ENCODE measurements at regions not wholly inside any gene's neighbourhood (a gene's known extent, or its start where the extent isn't known, plus 50 kb on each side); places are given as distances from the start of the nearest gene placed in this dataset.

DNA sequence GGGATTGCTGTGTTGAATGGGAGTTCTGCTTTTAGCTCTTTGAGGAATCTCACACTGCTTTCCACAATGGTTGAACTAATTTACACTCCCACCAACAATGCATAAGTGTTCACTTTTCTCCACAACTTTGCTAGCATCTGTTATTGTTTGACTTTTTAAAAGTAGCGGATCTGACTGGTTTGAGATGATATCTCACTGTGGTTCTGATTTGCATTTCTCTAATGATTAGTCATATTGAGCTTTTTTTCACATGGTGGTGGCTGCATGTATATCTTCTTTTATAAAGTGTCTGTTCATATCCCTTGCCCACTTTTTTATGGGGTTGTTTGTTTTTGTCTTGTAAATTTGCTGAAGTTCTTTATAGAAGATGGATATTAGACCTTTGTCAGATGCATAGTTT, 588.3 kb upstream of the ADGRB3 start:
- Mint-ChIP-seq H3K36me3 (ENCODE audit: insufficient read depth, unreplicated experiment) (no peaks in the 10 kb centered on the region), H3K27me3 (ENCODE audit: unreplicated experiment) (no peaks in the 10 kb centered on the region), H3K4me1 (ENCODE audit: low read depth, unreplicated experiment) (no peaks in the 10 kb centered on the region), H3K4me3 (ENCODE audit: low read depth, unreplicated experiment) (no peak overlapping the region), H3K9me3 (ENCODE audit: low read depth, unreplicated experiment) (peaks cover 5% of the 10 kb centered on the region), H3K27ac (ENCODE audit: unreplicated experiment) (no peak overlapping the region)
- no TSS peak for BruUV-seq (replicated peaks)
- no peak for DNase-seq
- TF ChIP-seq, protein P1, sequence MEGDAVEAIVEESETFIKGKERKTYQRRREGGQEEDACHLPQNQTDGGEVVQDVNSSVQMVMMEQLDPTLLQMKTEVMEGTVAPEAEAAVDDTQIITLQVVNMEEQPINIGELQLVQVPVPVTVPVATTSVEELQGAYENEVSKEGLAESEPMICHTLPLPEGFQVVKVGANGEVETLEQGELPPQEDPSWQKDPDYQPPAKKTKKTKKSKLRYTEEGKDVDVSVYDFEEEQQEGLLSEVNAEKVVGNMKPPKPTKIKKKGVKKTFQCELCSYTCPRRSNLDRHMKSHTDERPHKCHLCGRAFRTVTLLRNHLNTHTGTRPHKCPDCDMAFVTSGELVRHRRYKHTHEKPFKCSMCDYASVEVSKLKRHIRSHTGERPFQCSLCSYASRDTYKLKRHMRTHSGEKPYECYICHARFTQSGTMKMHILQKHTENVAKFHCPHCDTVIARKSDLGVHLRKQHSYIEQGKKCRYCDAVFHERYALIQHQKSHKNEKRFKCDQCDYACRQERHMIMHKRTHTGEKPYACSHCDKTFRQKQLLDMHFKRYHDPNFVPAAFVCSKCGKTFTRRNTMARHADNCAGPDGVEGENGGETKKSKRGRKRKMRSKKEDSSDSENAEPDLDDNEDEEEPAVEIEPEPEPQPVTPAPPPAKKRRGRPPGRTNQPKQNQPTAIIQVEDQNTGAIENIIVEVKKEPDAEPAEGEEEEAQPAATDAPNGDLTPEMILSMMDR (IDR thresholded peaks at IDR 0.05; ENCODE audit: unreplicated experiment), result no peak
- CTCF ChIA-PET, result no interaction called here
- intact Hi-C loops (cut with micrococcal nuclease; ENCODE audit: unreplicated experiment), result no loop called here

DNA sequence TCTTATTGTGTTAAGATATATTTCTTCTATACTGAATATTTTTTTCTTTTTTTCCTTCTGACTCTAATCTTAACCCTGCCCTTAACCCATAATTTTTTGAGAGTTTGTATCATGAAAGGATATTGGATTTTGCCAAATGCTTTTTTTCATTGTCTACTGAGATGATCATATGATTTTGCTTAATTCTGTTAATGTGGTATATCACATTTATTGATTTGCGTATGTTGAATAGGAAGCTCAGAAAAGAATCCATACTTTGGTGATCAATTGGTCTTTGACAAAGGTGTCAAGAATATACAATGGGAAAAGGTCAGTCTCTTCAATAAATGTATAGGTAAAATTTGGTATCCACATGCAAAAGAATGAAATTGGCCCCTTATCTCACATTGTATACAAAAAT, 588.8 kb upstream of the ADGRB3 start:
- no peaks in the 10 kb centered on the region for H3K27me3 Mint-ChIP-seq (ENCODE audit: unreplicated experiment)
- H3K9me3 Mint-ChIP-seq (ENCODE audit: low read depth, unreplicated experiment), result peaks cover 5% of the 10 kb centered on the region
- H3K36me3 Mint-ChIP-seq (ENCODE audit: insufficient read depth, unreplicated experiment), result no peaks in the 10 kb centered on the region
- no peak overlapping the region for H3K27ac Mint-ChIP-seq (ENCODE audit: unreplicated experiment)
- intact Hi-C loops (cut with micrococcal nuclease; ENCODE audit: unreplicated experiment), result no loop called here
- CTCF ChIA-PET, result no interaction called here
- no peak for DNase-seq
- TF ChIP-seq, protein P1 (IDR thresholded peaks at IDR 0.05; ENCODE audit: unreplicated experiment), result no peak
- no TSS peak for BruUV-seq (replicated peaks)
- no peak overlapping the region for H3K4me3 Mint-ChIP-seq (ENCODE audit: low read depth, unreplicated experiment)
- H3K4me1 Mint-ChIP-seq (ENCODE audit: low read depth, unreplicated experiment), result no peaks in the 10 kb centered on the region

DNA sequence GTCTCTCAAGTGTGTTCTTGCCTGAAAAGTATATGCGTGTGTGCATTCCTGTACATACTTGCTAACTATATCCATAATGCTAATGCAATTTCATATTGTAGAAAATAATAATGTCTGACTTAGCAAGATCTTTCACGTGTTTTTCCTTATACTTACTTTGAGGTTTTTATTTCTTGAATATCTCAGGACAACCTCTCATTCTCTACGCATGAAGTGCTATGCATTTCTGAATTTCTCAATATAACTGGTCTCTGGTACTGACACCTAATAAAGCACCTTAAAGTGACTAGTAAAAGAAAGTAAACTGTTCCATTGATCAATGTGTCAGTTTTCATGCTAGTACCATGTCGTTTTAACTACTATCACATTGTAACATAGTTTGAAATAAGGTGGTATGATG, 589.9 kb upstream of the ADGRB3 start:
- peaks cover 8% of the 10 kb centered on the region for H3K9me3 Mint-ChIP-seq (ENCODE audit: low read depth, unreplicated experiment)
- DNase-seq, result no peak
- H3K4me1 Mint-ChIP-seq (ENCODE audit: low read depth, unreplicated experiment), result no peaks in the 10 kb centered on the region
- H3K4me3 Mint-ChIP-seq (ENCODE audit: low read depth, unreplicated experiment), result no peak overlapping the region
- TF ChIP-seq, protein P1 (IDR thresholded peaks at IDR 0.05; ENCODE audit: unreplicated experiment), result no peak
- BruUV-seq (replicated peaks), result no TSS peak
- H3K36me3 Mint-ChIP-seq (ENCODE audit: insufficient read depth, unreplicated experiment), result no peaks in the 10 kb centered on the region
- H3K27me3 Mint-ChIP-seq (ENCODE audit: unreplicated experiment), result no peaks in the 10 kb centered on the region
- CTCF ChIA-PET, result no interaction called here
- no peak overlapping the region for H3K27ac Mint-ChIP-seq (ENCODE audit: unreplicated experiment)
- intact Hi-C loops (cut with micrococcal nuclease; ENCODE audit: unreplicated experiment), result no loop called here

DNA sequence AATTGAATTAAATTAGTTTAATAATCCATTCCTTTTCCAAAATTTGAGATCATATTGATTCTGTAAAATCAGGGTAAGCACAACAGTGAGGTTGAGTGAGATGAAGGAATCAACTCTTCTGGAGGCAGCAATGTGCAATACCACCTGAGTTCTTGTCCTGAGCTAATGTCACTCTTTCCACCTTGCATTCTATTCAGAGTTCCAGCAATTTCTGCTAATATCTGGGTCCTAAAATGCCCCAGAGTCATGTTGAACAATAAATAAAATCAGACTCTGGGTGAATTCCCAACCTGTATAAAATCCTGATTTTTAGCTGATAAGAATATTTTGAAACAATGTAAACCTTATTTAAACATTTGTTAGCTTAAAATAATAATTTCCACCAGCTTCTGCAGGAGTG, 590.8 kb upstream of the ADGRB3 start:
- TF ChIP-seq, protein P1 (IDR thresholded peaks at IDR 0.05; ENCODE audit: unreplicated experiment), result no peak
- Mint-ChIP-seq H3K36me3 (ENCODE audit: insufficient read depth, unreplicated experiment) (no peaks in the 10 kb centered on the region), H3K9me3 (ENCODE audit: low read depth, unreplicated experiment) (peaks cover 11% of the 10 kb centered on the region), H3K27me3 (ENCODE audit: unreplicated experiment) (no peaks in the 10 kb centered on the region), H3K27ac (ENCODE audit: unreplicated experiment) (no peak overlapping the region), H3K4me1 (ENCODE audit: low read depth, unreplicated experiment) (no peaks in the 10 kb centered on the region), H3K4me3 (ENCODE audit: low read depth, unreplicated experiment) (no peak overlapping the region)
- no TSS peak for BruUV-seq (replicated peaks)
- intact Hi-C loops (cut with micrococcal nuclease; ENCODE audit: unreplicated experiment), result no loop called here
- no peak for DNase-seq
- CTCF ChIA-PET, result no interaction called here

DNA sequence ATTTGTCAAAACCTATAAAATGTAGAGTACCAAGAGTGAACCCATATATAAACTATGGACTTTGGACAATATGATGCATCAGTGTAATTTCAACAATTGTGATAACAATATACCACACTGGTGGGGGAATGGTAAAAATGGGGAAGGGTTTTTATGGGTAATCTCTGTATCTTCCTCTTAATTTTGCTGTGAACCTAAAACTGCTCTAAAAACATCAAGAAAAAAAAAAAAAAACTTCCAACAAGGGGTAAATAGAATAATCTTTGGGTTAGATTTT, 592.0 kb upstream of the ADGRB3 start:
- Mint-ChIP-seq H3K9me3 (ENCODE audit: low read depth, unreplicated experiment) (peaks cover 8% of the 10 kb centered on the region), H3K4me3 (ENCODE audit: low read depth, unreplicated experiment) (no peak overlapping the region), H3K36me3 (ENCODE audit: insufficient read depth, unreplicated experiment) (no peaks in the 10 kb centered on the region), H3K27me3 (ENCODE audit: unreplicated experiment) (no peaks in the 10 kb centered on the region), H3K27ac (ENCODE audit: unreplicated experiment) (no peak overlapping the region), H3K4me1 (ENCODE audit: low read depth, unreplicated experiment) (no peaks in the 10 kb centered on the region)
- TF ChIP-seq, protein P1 (IDR thresholded peaks at IDR 0.05; ENCODE audit: unreplicated experiment), result no peak
- intact Hi-C loops (cut with micrococcal nuclease; ENCODE audit: unreplicated experiment), result no loop called here
- BruUV-seq (replicated peaks), result no TSS peak
- DNase-seq, result no peak
- CTCF ChIA-PET, result no interaction called here

Measured in Calu3 (cell line).